ENCODE measurements at regions not wholly inside any gene's neighbourhood (a gene's known extent, or its start where the extent isn't known, plus 50 kb on each side); places are given as distances from the start of the nearest gene placed in this dataset.

DNA sequence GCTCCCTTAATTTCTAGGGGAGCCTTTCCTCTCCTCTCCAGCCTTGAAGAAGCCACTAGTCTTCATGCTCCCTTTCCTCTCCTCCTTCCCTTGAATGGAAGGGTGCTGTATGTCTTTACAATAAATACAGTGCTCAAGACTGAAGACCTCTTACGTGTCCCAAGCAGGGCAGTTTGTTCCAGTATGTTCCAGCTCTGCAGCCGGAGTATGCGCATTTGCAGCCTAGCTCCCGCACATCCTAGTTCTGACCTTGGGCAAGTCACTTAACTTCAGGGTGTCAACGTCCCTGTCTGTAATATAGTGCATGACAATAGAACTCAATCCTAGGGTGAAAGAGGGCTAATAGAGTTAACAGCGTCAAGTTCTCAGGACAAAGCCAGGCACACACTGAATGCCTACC lies 208.0 kb downstream of the HAUS1 start:
- Histone ChIP-seq H3K4me1 (ENCODE audit: control insufficient read depth, low read length) (no peaks in the 10 kb centered on the region), H3K9me2 (replicated peaks; ENCODE audit: control insufficient read depth, low read length) (no peaks in the 10 kb centered on the region), H3K4me2 (ENCODE audit: low read length) (no peak overlapping the region), H3K27ac (ENCODE audit: low read depth, low read length) (no peak overlapping the region), H4K20me1 (ENCODE audit: control insufficient read depth, insufficient read depth, low read depth, low read length) (no peaks in the 10 kb centered on the region), H3K27me3 (ENCODE audit: control insufficient read depth, low read length) (peaks cover 8% of the 10 kb centered on the region; the same call in 1 of the 2 replicates), H3F3A (ENCODE audit: control insufficient read depth, insufficient read depth) (no peaks in the 10 kb centered on the region), H3K4me3 (ENCODE audit: low read length) (no peak overlapping the region), H3K36me3 (ENCODE audit: control insufficient read depth, low read length) (no peaks in the 10 kb centered on the region), H3K79me2 (ENCODE audit: control insufficient read depth, low read length) (no peaks in the 10 kb centered on the region), H3K9me3 (ENCODE audit: control insufficient read depth, insufficient read depth, low read length) (no peaks in the 10 kb centered on the region)
- TF ChIP-seq EZH2phosphoT487 (IDR thresholded peaks at IDR 0.05; ENCODE audit: borderline replicate concordance, low read length): no peak
- TF ChIP-seq, protein P1, sequence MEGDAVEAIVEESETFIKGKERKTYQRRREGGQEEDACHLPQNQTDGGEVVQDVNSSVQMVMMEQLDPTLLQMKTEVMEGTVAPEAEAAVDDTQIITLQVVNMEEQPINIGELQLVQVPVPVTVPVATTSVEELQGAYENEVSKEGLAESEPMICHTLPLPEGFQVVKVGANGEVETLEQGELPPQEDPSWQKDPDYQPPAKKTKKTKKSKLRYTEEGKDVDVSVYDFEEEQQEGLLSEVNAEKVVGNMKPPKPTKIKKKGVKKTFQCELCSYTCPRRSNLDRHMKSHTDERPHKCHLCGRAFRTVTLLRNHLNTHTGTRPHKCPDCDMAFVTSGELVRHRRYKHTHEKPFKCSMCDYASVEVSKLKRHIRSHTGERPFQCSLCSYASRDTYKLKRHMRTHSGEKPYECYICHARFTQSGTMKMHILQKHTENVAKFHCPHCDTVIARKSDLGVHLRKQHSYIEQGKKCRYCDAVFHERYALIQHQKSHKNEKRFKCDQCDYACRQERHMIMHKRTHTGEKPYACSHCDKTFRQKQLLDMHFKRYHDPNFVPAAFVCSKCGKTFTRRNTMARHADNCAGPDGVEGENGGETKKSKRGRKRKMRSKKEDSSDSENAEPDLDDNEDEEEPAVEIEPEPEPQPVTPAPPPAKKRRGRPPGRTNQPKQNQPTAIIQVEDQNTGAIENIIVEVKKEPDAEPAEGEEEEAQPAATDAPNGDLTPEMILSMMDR (IDR thresholded peaks at IDR 0.05; ENCODE audit: low read depth, low read length, poor library complexity, severe bottlenecking): no peak

DNA sequence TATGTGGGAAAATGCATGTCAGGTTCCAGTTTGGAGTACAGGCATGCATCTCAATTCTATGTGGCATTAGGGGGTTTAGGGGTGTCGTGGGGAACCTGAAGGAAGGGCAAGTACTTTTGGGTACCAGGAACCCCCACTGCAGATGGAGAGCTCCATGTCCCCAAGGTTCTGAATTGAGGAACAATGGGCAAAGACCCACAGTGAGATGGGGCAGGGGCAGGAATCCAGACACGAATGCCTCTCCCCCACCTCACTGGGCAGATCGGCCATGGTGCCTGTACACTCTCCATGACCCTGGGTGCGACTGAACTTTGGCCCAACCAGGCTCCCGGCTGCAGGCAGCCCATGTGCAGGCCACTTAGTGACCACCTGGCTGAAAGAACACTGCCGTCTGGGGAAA lies 209.3 kb downstream of the HAUS1 start:
- TF ChIP-seq, protein P1 (IDR thresholded peaks at IDR 0.05; ENCODE audit: low read depth, low read length, poor library complexity, severe bottlenecking): no peak
- Histone ChIP-seq H3K27me3 (ENCODE audit: control insufficient read depth, low read length) (peaks cover 5% of the 10 kb centered on the region; the same call in 1 of the 2 replicates), H3F3A (ENCODE audit: control insufficient read depth, insufficient read depth) (no peaks in the 10 kb centered on the region), H3K9me3 (ENCODE audit: control insufficient read depth, insufficient read depth, low read length) (no peaks in the 10 kb centered on the region), H3K36me3 (ENCODE audit: control insufficient read depth, low read length) (no peaks in the 10 kb centered on the region), H3K4me1 (ENCODE audit: control insufficient read depth, low read length) (no peaks in the 10 kb centered on the region), H3K9me2 (replicated peaks; ENCODE audit: control insufficient read depth, low read length) (no peaks in the 10 kb centered on the region), H3K79me2 (ENCODE audit: control insufficient read depth, low read length) (no peaks in the 10 kb centered on the region), H3K27ac (ENCODE audit: low read depth, low read length) (no peak overlapping the region), H3K4me2 (ENCODE audit: low read length) (no peak overlapping the region), H3K4me3 (ENCODE audit: low read length) (no peak overlapping the region), H4K20me1 (ENCODE audit: control insufficient read depth, insufficient read depth, low read depth, low read length) (no peaks in the 10 kb centered on the region)

DNA sequence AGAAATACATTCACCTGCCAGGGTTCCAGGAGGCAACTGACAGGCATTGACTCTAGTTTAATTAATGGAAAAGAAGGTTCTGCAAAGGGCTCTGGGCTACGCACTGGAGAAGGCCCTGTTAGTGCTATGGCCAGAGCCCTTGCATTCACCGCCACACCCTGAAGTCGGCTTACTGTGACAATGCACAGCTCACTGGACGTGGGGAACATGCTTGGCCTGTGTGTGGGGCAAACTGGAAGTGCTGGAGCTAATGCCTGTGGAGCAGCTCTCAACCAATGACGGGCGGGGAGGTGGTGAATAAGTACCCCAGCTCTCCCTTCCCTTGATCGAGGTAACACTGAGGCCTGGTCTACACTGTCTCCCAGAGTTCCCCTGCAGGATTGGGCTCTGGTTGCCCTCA lies 209.8 kb downstream of the HAUS1 start:
- H3K79me2 ChIP-seq (ENCODE audit: control insufficient read depth, low read length): no peaks in the 10 kb centered on the region
- H3K27ac ChIP-seq (ENCODE audit: low read depth, low read length): no peak overlapping the region
- H3F3A ChIP-seq (ENCODE audit: control insufficient read depth, insufficient read depth): no peaks in the 10 kb centered on the region
- no peak overlapping the region for H3K4me2 ChIP-seq (ENCODE audit: low read length)
- no peak overlapping the region for H3K4me3 ChIP-seq (ENCODE audit: low read length)
- no peaks in the 10 kb centered on the region for H3K4me1 ChIP-seq (ENCODE audit: control insufficient read depth, low read length)
- H3K27me3 ChIP-seq (ENCODE audit: control insufficient read depth, low read length): peaks cover 3% of the 10 kb centered on the region; the same call in 1 of the 2 replicates
- no peaks in the 10 kb centered on the region for H3K9me3 ChIP-seq (ENCODE audit: control insufficient read depth, insufficient read depth, low read length)
- TF ChIP-seq EZH2phosphoT487 (IDR thresholded peaks at IDR 0.05; ENCODE audit: borderline replicate concordance, low read length): no peak
- TF ChIP-seq, protein P1 (IDR thresholded peaks at IDR 0.05; ENCODE audit: low read depth, low read length, poor library complexity, severe bottlenecking): no peak
- no peaks in the 10 kb centered on the region for H3K36me3 ChIP-seq (ENCODE audit: control insufficient read depth, low read length)
- H4K20me1 ChIP-seq (ENCODE audit: control insufficient read depth, insufficient read depth, low read depth, low read length): no peaks in the 10 kb centered on the region
- no peaks in the 10 kb centered on the region for H3K9me2 ChIP-seq (replicated peaks; ENCODE audit: control insufficient read depth, low read length)

DNA sequence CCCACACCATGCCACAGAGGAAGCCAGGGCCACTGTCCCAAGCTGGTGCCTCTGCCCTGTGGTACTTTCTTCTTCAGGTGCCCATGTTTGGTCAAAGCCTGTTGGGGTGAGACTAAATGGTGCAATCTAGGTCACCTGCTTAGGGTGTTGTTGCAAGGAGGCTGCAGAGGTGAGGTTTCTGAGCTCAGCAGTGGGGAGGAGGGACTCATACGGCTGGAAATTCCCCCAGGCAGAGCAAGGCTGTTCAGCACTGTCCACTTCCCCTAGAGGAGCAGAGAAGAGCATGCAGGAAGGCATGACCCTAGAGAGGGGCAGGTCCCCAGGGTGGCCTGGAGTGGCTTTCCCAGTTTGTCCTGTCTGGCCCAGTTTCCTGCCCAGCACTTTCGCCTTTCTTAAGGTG lies 211.0 kb downstream of the HAUS1 start:
- Histone ChIP-seq H4K20me1 (ENCODE audit: control insufficient read depth, insufficient read depth, low read depth, low read length) (no peaks in the 10 kb centered on the region), H3K79me2 (ENCODE audit: control insufficient read depth, low read length) (no peaks in the 10 kb centered on the region), H3K4me1 (ENCODE audit: control insufficient read depth, low read length) (no peaks in the 10 kb centered on the region), H3K4me2 (ENCODE audit: low read length) (no peak overlapping the region), H3K4me3 (ENCODE audit: low read length) (no peak overlapping the region), H3K27me3 (ENCODE audit: control insufficient read depth, low read length) (0 out of 2 replicates have a peak, but pooled peaks cover 3% of the 10 kb centered on the region), H3K9me3 (ENCODE audit: control insufficient read depth, insufficient read depth, low read length) (no peaks in the 10 kb centered on the region), H3K27ac (ENCODE audit: low read depth, low read length) (no peak overlapping the region), H3K9me2 (replicated peaks; ENCODE audit: control insufficient read depth, low read length) (no peaks in the 10 kb centered on the region), H3K36me3 (ENCODE audit: control insufficient read depth, low read length) (no peaks in the 10 kb centered on the region), H3F3A (ENCODE audit: control insufficient read depth, insufficient read depth) (no peaks in the 10 kb centered on the region)
- TF ChIP-seq, protein P1 (IDR thresholded peaks at IDR 0.05; ENCODE audit: low read depth, low read length, poor library complexity, severe bottlenecking): no peak
- no peak for TF ChIP-seq EZH2phosphoT487 (IDR thresholded peaks at IDR 0.05; ENCODE audit: borderline replicate concordance, low read length)

Data from DOHH2 (cell line).